GM21723 (cell line): ENCODE measurements at regions not wholly inside any gene's neighbourhood (a gene's known extent, or its start where the extent isn't known, plus 50 kb on each side); places are given as distances from the start of the nearest gene placed in this dataset.

Experiments used
- ATAC-seq: cut with Tn5 transposase; IDR thresholded peaks from one replicate; pipeline ENCODE4 v1.9.1; 2021; ENCODE audit warnings: mild to moderate bottlenecking, moderate library complexity; ENCODE audit not compliant: unreplicated experiment

GRCh38 chr10:56715262-56715661 lies 354.2 kb upstream of the ZWINT start:
- no peak for ATAC-seq

GRCh38 chr10:56698506-56698905 lies 337.4 kb upstream of the ZWINT start:
- ATAC-seq: no peak

GRCh38 chr10:56679578-56679977 lies 318.5 kb upstream of the ZWINT start:
- no peak for ATAC-seq

DNA sequence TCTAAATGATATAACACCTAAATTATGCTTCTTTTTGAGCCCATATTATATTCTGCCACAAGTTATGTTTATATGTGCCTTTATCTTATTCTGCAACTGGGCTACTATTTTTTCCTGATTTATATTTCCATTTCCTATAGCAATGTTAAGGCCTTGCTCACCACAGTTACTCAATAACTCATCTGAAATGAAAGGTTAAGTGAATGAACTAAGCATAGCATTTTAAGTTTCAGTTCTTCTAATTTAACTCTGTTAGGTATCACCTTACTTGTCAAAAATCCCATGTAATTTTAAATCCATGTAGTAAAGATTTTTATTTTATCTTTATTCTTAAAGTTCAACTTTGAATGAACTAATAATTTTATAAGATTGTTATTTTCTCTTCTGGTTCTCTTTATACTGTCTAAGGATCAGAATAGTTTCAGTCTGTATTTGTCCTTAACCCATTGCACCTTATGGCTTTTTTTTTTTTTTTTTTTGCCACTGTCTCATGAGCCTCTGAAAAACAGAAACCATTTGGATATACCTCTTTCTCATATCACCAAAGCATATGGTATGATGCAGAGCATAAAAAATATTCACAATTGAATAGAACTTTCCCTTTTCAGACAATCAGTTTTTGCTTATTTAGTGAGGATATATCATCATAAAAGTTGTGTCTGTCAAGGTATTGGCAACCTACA lies 301.8 kb upstream of the ZWINT start:
- ATAC-seq: peak; percentile 95

DNA sequence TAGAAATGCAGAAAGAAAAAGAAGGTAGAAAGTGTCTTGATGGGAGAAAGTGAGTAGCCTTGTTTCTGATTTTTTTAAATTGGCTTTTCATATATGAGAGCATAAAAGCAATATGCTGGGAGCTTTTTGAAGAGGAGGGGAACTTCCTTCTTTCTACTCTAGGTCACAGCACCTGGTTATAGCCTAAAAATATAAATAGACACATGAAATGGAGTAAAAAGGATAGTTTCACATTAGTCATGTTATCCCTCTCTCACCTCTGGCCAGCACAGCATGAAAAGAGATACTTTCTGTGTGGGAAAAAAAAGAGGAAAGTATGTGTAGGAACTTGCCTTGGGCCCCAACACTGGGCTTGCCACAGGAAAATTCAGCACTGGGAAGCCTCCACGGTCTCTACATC lies 292.2 kb upstream of the ZWINT start:
- ATAC-seq: no peak

DNA sequence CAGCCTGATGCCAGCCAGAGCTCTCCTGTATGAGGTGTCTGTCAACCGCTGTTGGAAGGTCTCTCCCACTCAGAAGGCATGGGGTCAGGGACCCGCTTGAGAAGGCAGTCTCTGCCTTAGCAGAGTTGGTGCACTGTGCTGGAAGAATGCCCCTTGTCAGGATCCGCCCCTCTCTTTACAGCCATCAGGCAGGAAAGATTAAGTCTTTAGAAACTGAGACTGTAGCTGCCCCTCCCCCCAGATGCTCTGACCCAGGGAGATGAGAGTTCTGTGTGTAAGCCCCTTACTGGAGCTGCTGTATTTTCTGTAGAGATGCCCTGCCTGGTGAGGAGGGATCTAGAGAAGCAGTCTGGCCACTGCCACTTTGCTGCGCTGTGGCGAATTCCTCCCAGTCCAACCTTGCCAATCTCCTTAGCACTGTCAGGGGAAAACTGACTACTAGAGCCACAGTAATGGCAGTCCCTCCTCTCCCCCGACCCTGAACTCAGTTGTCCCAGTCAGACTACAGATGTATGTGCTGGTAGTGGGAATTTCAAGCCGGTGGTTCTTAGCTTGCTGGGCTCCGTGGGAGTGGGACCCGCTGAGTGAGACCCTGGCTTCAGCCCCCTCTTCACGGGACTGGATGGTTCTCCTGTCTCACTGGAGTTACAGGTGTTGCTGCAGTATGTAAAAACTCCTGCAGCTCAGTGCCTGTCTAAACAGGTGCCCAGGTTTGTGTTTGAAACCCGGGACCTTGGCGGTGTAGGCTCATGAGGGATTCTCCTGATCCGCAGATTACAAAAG lies 285.5 kb upstream of the ZWINT start:
- ATAC-seq: no peak

DNA sequence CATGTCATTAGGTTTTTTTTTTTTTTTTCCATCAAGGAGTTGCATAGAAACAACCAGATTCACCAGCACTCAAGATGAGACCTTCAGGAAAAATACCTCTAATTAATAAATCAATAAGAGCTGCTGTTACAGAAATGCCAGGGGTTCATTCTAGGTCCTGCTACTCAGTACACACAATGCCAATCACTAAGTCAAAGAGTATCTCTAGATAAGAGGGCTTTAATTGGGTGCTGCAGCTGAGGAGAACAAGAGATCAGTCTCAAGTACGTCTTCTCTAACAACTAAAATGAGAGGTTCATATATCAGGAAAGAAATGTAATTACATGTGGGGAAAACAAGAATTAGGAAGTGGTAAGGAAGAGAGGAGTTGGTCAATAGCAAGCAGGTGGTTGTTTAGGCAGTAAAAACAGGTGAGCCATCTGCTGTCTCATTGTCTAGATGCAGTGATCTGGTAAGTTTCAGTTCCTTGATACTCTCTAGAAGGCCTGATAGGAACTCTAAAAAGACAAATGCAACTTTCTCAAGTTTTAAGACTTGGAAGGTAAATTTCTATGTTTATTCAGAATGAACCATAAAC lies 272.9 kb upstream of the ZWINT start:
- peak; percentile 100 for ATAC-seq

- no peak for ATAC-seq
These were observed 271.5 kb upstream of the ZWINT start for GRCh38 chr10:56632537-56632936.

DNA sequence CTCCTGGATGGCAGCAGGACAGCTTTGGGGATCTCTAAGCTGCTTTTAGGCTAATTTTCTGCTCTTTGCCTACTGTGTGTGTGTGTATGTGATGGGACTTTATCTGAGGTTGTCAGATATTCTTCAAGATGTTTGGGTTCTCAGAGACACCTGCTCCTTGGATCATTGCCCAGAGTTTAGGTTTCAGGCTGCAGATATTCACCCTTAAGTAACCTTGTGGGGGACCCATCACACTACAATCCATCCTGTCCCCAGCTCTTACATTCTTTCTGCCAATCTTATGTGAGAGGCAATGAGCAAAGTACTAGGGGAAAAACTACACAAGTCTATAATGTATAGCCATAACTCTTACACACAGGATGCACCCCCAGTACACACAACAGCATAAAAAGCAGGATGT lies 263.0 kb upstream of the ZWINT start:
- peak; percentile 67 for ATAC-seq

GRCh38 chr10:56623064-56623463 lies 262.0 kb upstream of the ZWINT start:
- ATAC-seq: no peak

DNA sequence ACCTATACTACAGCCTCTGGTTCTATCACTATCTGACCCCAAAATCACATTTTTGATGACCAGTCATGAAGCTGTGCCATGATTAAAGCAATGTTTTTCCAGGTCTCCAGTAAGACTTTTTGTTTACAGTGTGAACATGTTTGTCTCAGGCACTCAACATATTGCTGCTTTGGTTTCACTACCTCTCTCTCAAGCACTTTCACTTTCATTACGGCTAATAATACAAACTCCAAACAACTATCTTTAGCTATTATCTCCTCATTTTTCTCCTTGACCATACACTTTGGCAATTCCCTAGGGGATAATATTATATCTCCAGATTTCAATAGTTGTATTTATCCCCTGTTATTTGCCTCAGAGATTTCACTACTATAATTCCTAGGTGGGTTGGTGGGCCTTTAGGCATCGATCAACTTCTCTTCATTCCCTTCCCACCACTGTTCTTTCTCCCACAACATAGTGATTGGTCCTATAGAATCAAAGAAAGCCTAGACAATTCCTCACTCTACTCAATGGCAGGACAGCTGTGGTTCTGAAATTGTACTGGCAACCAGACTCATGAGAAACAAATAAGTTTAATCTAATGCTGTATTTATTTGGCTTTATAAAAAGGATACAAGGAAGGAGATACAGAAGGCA lies 261.4 kb upstream of the ZWINT start:
- ATAC-seq: peak; percentile 91

DNA sequence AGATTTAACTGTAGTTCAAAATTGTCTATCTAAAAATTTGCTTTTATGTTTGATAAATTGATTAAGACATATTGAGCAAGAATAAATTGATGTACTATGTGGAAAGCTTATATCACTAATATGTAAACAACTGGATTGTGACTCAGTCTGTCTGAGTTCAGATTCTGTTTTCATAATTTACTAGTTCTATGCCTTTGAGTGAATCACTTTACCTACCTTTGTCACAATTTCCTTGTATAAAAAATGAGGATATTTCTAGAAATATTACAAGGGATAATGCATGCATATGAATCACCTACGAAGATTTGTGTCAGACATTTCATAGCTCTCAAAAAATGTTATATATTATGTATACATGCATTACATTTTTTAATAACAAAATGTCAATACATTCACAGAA lies 245.1 kb upstream of the ZWINT start:
- no peak for ATAC-seq

GRCh38 chr10:56605051-56605450 lies 244.0 kb upstream of the ZWINT start:
- ATAC-seq: no peak

GRCh38 chr10:56604624-56605023 lies 243.6 kb upstream of the ZWINT start:
- no peak for ATAC-seq

GRCh38 chr10:56599201-56599600 lies 238.1 kb upstream of the ZWINT start:
- no peak for ATAC-seq

DNA sequence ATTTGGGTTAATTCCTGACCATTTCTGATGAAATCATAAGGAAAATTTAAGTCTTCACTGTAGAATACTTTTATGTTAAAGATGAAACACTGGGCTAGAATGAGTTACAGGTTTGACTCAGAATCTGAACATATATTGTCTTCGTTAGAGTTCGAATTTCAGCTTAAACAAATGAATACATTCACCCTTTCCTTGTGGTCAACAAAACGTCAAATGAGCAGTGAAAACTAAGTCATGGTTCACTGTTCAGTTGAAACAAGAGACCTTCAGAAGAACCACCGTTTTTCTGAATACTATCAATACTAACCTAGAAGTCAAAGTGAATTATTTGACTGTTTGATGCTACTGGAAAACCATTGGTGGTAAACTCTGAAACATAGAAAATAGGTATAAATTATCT lies 235.2 kb upstream of the ZWINT start:
- no peak for ATAC-seq

DNA sequence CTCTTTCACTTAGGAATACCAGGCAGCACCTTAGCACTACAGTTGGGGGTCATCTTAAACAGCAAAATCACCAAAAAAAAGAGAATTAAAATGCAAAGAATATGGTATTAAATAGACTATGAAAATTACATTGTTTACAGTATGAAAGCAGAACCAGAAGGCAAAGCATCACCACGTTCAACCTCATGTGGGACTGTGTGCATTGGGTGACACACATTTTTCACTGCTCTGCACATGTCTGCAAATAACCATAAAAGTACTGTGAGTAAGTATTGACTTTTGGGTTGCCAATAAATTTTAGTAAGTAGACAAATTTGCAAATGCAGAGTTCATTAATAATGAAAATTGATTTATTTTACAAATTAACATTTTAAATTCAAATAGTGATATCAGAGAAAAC lies 232.1 kb upstream of the ZWINT start:
- no peak for ATAC-seq

DNA sequence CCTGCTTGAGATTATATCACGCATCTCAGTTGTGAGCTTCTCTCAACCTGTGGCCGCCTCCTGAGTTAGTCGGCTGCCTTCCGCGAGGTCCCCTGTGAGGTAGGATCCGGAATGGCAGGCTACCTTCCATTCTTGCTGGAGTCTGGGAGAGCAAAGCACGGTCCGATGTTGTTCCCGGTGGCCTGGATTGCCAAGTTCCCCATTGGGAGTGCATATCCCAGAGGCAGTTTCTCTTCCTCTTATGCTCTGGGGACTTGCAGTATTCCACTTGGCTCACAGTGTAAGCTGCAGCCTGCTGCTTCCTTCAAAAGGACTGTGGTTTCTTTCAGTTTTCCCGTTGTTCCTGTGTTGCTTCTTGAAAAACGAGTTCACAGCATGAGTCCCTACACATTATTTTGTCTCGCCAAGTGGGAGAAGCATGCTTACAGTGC lies 225.4 kb upstream of the ZWINT start:
- ATAC-seq: no peak

- no peak for ATAC-seq
These were observed 224.6 kb upstream of the ZWINT start for GRCh38 chr10:56585447-56586171.

- no peak for ATAC-seq
These were observed 222.3 kb upstream of the ZWINT start for GRCh38 chr10:56583316-56583715.

DNA sequence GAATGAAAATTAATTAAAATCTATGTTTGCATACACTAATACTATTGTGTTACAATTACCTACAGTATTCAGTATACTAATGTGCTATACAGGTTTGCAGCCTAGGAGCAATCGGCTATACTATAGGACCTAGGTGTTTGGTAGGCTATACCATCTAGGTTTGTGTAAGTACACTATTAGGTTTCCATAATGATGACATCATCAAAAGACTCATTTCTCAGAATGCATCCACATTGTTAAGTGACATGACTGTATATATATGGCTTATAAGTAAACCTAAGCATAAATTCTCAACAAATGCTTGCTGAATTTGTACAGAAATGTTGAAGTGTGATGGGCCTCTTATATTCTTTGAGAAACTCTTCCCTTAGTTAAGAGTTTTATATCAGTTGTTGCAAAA lies 206.5 kb upstream of the ZWINT start:
- no peak for ATAC-seq
